Heart left ventricle (tissue), 13 donors: ENCODE measurements at regions not wholly inside any gene's neighbourhood (a gene's known extent, or its start where the extent isn't known, plus 50 kb on each side); places are given as distances from the start of the nearest gene placed in this dataset.

Experiments used
- POLR2A ChIP-seq, 2 donors: fragments of 450-650 bp; IDR thresholded peaks; one replicate each; pipeline ENCODE4 v1.6.1; 2017; ENCODE audit warnings: antibody characterized with exemption in 2 of 2, mild to moderate bottlenecking in 2 of 2, moderate library complexity in 2 of 2
- TF ChIP-seq, protein P1 (sequence below), 12 donors: fragments of 200-600 bp; sonication (generic) in 4 of 12; IDR thresholded peaks; one replicate each; pipeline versions ENCODE4 v1.5.0 to v1.8.0; 2018 to 2022; ENCODE audit warnings: antibody characterized with exemption in 12 of 12, mild to moderate bottlenecking in 5 of 12
- donor health status: ischemic (EF 13 %, LVEDD 7.1; RV severe dilation, severe dysfunction).
- donor health status: DM: no; HTN: yes; CAD: no.
- donor health status: DM: no; HTN: no; CAD: no.
- donor health status: ischemic (EF 25% LVEDD 6.9; RV normal size, moderate dysfunction).
- donor health status: ischemic (EF 25% LVEDD 5.7; RV mildly dilated, moderate dysfunction).
- donor health status: ischemic (EF 35%, LVEDD 5.7; RV mildly dilated, moderate dysfunction).
- donor health status: nonischemic (EF 11% LVEDD 7.7; RV severe dilation, severe dysfunction).
- donor health status: DM: yes; HTN: yes; CAD: no.
- donor health status: PGD.
- donor health status: ischemic (EF 29% LVEDD 5.4; RV normal size, mild dysfunction).
- donor health status: nonischemic (EF 23%, LVEDD 6.1; RV moderate dilation, normal function).

- TF ChIP-seq, protein P1, sequence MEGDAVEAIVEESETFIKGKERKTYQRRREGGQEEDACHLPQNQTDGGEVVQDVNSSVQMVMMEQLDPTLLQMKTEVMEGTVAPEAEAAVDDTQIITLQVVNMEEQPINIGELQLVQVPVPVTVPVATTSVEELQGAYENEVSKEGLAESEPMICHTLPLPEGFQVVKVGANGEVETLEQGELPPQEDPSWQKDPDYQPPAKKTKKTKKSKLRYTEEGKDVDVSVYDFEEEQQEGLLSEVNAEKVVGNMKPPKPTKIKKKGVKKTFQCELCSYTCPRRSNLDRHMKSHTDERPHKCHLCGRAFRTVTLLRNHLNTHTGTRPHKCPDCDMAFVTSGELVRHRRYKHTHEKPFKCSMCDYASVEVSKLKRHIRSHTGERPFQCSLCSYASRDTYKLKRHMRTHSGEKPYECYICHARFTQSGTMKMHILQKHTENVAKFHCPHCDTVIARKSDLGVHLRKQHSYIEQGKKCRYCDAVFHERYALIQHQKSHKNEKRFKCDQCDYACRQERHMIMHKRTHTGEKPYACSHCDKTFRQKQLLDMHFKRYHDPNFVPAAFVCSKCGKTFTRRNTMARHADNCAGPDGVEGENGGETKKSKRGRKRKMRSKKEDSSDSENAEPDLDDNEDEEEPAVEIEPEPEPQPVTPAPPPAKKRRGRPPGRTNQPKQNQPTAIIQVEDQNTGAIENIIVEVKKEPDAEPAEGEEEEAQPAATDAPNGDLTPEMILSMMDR (IDR thresholded peaks at IDR 0.05), result no peak
- TF ChIP-seq POLR2A (IDR thresholded peaks at IDR 0.05), result no peak
Measured at GRCh38 chr1:29575826-29576225, 339.5 kb downstream of the PTPRU start.
